HepG2 (cell line): ENCODE measurements at regions not wholly inside any gene's neighbourhood (a gene's known extent, or its start where the extent isn't known, plus 50 kb on each side); places are given as distances from the start of the nearest gene placed in this dataset.

Experiments
- ATAC-seq: fragments of 200-7000 bp; cut with Tn5 transposase; 3 replicates; pipeline ENCODE4 v1.9.1; 2020; ENCODE audit warnings: mild to moderate bottlenecking, moderate library complexity
- BruUV-seq: library from RNA; stranded (reverse); fragments of 400-500 nt; replicated peaks from 2 replicates; lab custom pipeline; 2021; lab: Mats Ljungman, UMichigan
- CTCF ChIA-PET: fragments of 300-600 bp; formaldehyde crosslinking; extraction: SDS; loops from one replicate; lab custom pipeline; 2021; ENCODE audit warnings: low total read pairs, inconsistent platforms, low intra/inter-chr PET ratio; lab: Yijun Ruan, JAX
- POLR2A ChIA-PET: fragments of 350-600 bp; sonication (Branson Sonifier 250); formaldehyde crosslinking; loops from one replicate; lab custom pipeline; 2020; ENCODE audit warnings: antibody characterized with exemption, inconsistent platforms; lab: Yijun Ruan, JAX
- DNase-seq: peaks from one replicate; pipeline ENCODE4 v3.0.0-alpha.2; 2015; ENCODE audit warnings: low spot score
- FAIRE-seq: peaks from 3 replicates; lab custom pipeline; 2011; peaks lifted over from hg19 to GRCh38; lab: Jason Lieb, UNC
- H2AFZ ChIP-seq: one replicate; pipeline ENCODE4 v1.6.1; 2011; ENCODE audit warnings: low read length, inconsistent platforms
- H3K27ac ChIP-seq: fragments of 300-600 bp; 3 replicates; pipeline ENCODE4 v1.8.0; 2011; ENCODE audit warnings: mixed run types, mild to moderate bottlenecking, mixed read lengths, low read length, inconsistent platforms; ENCODE audit not compliant: insufficient read depth; ENCODE audit errors: extremely low read length
- H3K27me3 ChIP-seq, 2 experiments: fragments of 200-600 bp in 1 of 2; 2 replicates in 1 of 2; 3 replicates in 1 of 2; pipeline versions ENCODE4 v1.6.0 to v1.8.0; 2011; ENCODE audit warnings: low read length in 2 of 2, mild to moderate bottlenecking in 2 of 2, moderate library complexity in 2 of 2, inconsistent platforms in 1 of 2; ENCODE audit not compliant: insufficient read depth in 2 of 2, control insufficient read depth in 1 of 2
- H3K36me3 ChIP-seq, 2 experiments: fragments of 200-600 bp in 1 of 2; replicated peaks in 1 of 2; 2 replicates in 1 of 2; 3 replicates in 1 of 2; pipeline versions ENCODE4 v1.5.1 to v1.8.0; 2011; ENCODE audit warnings: low read length in 2 of 2, inconsistent platforms in 1 of 2; ENCODE audit not compliant: insufficient read depth in 2 of 2, control insufficient read depth in 1 of 2
- H3K4me1 ChIP-seq: 2 replicates; pipeline ENCODE4 v1.5.1; 2012; ENCODE audit warnings: low read length, inconsistent platforms; ENCODE audit not compliant: insufficient read depth
- H3K4me2 ChIP-seq: 2 replicates; pipeline ENCODE4 v1.6.0; 2011; ENCODE audit warnings: low read depth, low read length, inconsistent platforms
- H3K4me3 ChIP-seq, 3 experiments: fragments of 200-600 bp in 1 of 3; sonication (generic), shearing (Covaris generic) in 1 of 3; replicated peaks in 1 of 3; 2 replicates each; pipeline ENCODE4 v1.5.1; 2011 to 2016; ENCODE audit warnings: low read length in 3 of 3, inconsistent platforms in 2 of 3, low read depth in 2 of 3, mild to moderate bottlenecking in 2 of 3, control low read depth in 1 of 3, mixed read lengths in 1 of 3; ENCODE audit not compliant: insufficient read depth in 1 of 3
- H3K79me2 ChIP-seq: one replicate; pipeline ENCODE4 v1.6.1; 2011; ENCODE audit warnings: low read length, inconsistent platforms; ENCODE audit not compliant: insufficient read depth
- H3K9ac ChIP-seq: 2 replicates; pipeline ENCODE4 v1.6.0; 2011; ENCODE audit warnings: mild to moderate bottlenecking, low read depth, low read length, inconsistent platforms; ENCODE audit not compliant: insufficient read depth
- H3K9me3 ChIP-seq: 2 replicates; pipeline ENCODE4 v1.5.1; 2012; ENCODE audit warnings: mild to moderate bottlenecking, low read length
- H4K20me1 ChIP-seq: 2 replicates; pipeline ENCODE4 v1.6.0; 2011; ENCODE audit warnings: inconsistent platforms, mild to moderate bottlenecking, low read length, moderate library complexity; ENCODE audit not compliant: insufficient read depth
- ASH2L ChIP-seq: fragments of 300-600, 200-600 bp; sonication (generic); IDR thresholded peaks from 2 replicates; pipeline ENCODE4 v1.7.0; 2017; ENCODE audit warnings: low read depth, mild to moderate bottlenecking, moderate library complexity, mixed read lengths, low read length; ENCODE audit not compliant: insufficient read length
- ATAD3A ChIP-seq: sonication (generic); formaldehyde crosslinking; IDR thresholded peaks from 2 replicates; pipeline ENCODE4 v1.4.0; 2020; ENCODE audit warnings: missing genetic modification reagents
- HNRNPL ChIP-seq: fragments of 200-400 bp; formaldehyde crosslinking; IDR thresholded peaks from 2 replicates; pipeline ENCODE4 v1.6.1; 2017; ENCODE audit warnings: mild to moderate bottlenecking, low read depth, low read length
- JDP2 ChIP-seq: sonication (generic); formaldehyde crosslinking; IDR thresholded peaks from 2 replicates; pipeline ENCODE4 v1.8.1; 2022; ENCODE audit warnings: missing genetic modification reagents, borderline replicate concordance
- TBX2 ChIP-seq: sonication (generic); formaldehyde crosslinking; IDR thresholded peaks from 2 replicates; pipeline ENCODE4 v1.5.0; 2020; ENCODE audit warnings: missing genetic modification reagents, mild to moderate bottlenecking, borderline replicate concordance
- ZNF563 ChIP-seq: sonication (generic); formaldehyde crosslinking; IDR thresholded peaks from 2 replicates; pipeline ENCODE4 v1.8.0; 2022; ENCODE audit warnings: mild to moderate bottlenecking, moderate library complexity, missing genetic modification reagents
- ZNF777 ChIP-seq: sonication (generic); formaldehyde crosslinking; IDR thresholded peaks from 2 replicates; pipeline ENCODE4 v1.4.0; 2020; ENCODE audit warnings: missing genetic modification reagents
- ZNF780A ChIP-seq: sonication (generic); formaldehyde crosslinking; IDR thresholded peaks from 2 replicates; pipeline ENCODE4 v1.8.0; 2022; ENCODE audit warnings: mild to moderate bottlenecking, missing genetic modification reagents, moderate library complexity
- ZNF782 ChIP-seq: sonication (generic); formaldehyde crosslinking; IDR thresholded peaks from 2 replicates; pipeline ENCODE4 v1.4.0; 2020; ENCODE audit warnings: missing genetic modification reagents, mild to moderate bottlenecking, borderline replicate concordance
- WGBS: methylation state at CpG from one replicate; pipeline ENCODE4 v1.1.6; 2017; ENCODE audit warnings: low lambda C conversion rate; 5-methylcytosine and 5-hydroxymethylcytosine counted together
- in situ Hi-C: cut with HindIII; loops from 2 replicates; pipeline ENCODE4 v1.10.0; 2017; ENCODE audit warnings: low pct_unique_long_range_greater_than_20kb; ENCODE audit not compliant: extremely low pct_ligation_motif_present
- intact Hi-C: fragments of 100-400 bp; cut with micrococcal nuclease; formaldehyde crosslinking; loops from one replicate; pipeline ENCODE4 v1.10.0; 2022; ENCODE audit not compliant: unreplicated experiment
- TF ChIP-seq, protein P1 (sequence below): sonication (generic); formaldehyde crosslinking; IDR thresholded peaks from 2 replicates; pipeline ENCODE4 v1.5.1; 2020; ENCODE audit warnings: missing genetic modification reagents, mild to moderate bottlenecking, borderline replicate concordance
- TF ChIP-seq, protein P2 (sequence below): sonication (generic); formaldehyde crosslinking; IDR thresholded peaks from 2 replicates; pipeline ENCODE4 v1.5.1; 2020; ENCODE audit warnings: missing genetic modification reagents, mild to moderate bottlenecking, borderline replicate concordance
- TF ChIP-seq, protein P3 (sequence below): IDR thresholded peaks from 2 replicates; pipeline ENCODE4 v1.6.1; 2016; ENCODE audit warnings: missing biosample characterization, missing genetic modification reagents, low read depth
- TF ChIP-seq, protein P4 (sequence below): sonication (generic); formaldehyde crosslinking; IDR thresholded peaks from 2 replicates; pipeline ENCODE4 v1.8.0; 2023; ENCODE audit warnings: mild to moderate bottlenecking, missing genetic modification reagents

DNA sequence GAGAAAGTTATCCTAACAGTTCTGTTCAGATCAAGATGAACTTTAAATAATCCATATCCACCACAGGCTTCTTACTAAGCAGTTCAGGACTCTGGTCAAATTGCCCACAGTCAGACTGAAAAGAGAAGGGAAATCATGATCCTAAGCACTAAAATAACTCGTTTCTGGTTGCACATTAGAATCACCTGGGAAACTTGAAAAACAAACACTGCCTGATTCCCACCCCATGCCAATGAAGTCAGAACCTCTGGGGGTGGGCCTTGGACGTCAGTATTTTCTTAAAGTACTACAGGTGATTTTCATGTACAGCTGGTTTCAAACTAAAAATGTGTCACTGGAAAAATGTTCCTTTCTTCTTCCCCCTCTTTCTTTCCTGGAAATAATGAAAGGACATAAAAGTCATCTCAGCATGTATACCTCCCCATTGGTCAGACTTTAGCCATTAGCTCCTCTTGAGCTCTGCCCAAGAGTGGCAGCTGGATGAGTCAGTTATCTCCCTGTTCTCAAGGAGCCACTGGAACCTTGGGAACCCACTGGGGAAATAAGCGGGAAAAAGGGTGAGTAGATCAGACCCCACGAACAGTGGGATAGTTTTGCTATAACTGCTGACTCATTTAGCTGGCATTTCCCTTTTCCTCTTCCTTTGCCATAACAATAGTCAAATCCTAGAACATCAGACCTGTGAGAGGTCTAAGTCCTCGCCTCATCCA, 75.3 kb upstream of the IL6 start (continued):
- TF ChIP-seq, protein P1, sequence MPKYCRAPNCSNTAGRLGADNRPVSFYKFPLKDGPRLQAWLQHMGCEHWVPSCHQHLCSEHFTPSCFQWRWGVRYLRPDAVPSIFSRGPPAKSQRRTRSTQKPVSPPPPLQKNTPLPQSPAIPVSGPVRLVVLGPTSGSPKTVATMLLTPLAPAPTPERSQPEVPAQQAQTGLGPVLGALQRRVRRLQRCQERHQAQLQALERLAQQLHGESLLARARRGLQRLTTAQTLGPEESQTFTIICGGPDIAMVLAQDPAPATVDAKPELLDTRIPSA, result no peak
- no peak for TF ChIP-seq ZNF777 (CRISPR knock-in tag)
- TF ChIP-seq, protein P2, sequence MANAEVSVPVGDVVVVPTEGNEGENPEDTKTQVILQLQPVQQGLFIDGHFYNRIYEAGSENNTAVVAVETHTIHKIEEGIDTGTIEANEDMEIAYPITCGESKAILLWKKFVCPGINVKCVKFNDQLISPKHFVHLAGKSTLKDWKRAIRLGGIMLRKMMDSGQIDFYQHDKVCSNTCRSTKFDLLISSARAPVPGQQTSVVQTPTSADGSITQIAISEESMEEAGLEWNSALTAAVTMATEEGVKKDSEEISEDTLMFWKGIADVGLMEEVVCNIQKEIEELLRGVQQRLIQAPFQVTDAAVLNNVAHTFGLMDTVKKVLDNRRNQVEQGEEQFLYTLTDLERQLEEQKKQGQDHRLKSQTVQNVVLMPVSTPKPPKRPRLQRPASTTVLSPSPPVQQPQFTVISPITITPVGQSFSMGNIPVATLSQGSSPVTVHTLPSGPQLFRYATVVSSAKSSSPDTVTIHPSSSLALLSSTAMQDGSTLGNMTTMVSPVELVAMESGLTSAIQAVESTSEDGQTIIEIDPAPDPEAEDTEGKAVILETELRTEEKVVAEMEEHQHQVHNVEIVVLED (CRISPR knock-in tag), result no peak

DNA sequence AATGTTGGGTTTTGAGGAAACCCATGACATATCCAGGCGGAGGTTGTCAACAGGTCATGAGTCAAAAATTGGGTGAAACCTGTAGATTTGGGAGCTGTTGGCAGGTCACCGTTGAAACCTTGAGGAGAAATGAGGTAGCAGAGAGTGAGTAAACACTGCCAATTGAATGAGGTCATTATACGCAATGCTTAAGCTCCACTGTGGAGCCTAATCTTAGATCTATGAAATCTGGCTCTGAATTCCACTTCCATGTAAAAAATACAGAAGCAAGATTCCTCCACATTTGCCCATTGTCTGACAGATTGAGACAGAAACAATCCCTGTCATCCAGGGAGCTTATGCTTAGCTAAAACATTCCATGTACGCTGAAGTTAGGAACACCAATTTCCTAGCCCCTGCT, 76.0 kb upstream of the IL6 start:
- H2AFZ ChIP-seq, result no peak overlapping the region
- ATAC-seq (no peak), DNase-seq (no peak), FAIRE-seq (no peak)
- no peak overlapping the region for H3K27ac ChIP-seq
- H3K9me3 ChIP-seq, result peaks cover 15% of the 10 kb centered on the region
- H3K4me1 ChIP-seq, result no peaks in the 10 kb centered on the region
- H3K27me3 ChIP-seq, result no peaks in the 10 kb centered on the region
- 47% methylated on average over 4 of the region's 4 CpGs for WGBS
- no peak overlapping the region for H3K9ac ChIP-seq
- no peaks in the 10 kb centered on the region for H3K79me2 ChIP-seq
- in situ Hi-C loops, result no loop called here
- no peaks in the 10 kb centered on the region for H4K20me1 ChIP-seq
- TF ChIP-seq TBX2 (CRISPR knock-in tag), result no peak
- no peak for TF ChIP-seq ASH2L
- no peak for TF ChIP-seq JDP2
- TF ChIP-seq, protein P3, sequence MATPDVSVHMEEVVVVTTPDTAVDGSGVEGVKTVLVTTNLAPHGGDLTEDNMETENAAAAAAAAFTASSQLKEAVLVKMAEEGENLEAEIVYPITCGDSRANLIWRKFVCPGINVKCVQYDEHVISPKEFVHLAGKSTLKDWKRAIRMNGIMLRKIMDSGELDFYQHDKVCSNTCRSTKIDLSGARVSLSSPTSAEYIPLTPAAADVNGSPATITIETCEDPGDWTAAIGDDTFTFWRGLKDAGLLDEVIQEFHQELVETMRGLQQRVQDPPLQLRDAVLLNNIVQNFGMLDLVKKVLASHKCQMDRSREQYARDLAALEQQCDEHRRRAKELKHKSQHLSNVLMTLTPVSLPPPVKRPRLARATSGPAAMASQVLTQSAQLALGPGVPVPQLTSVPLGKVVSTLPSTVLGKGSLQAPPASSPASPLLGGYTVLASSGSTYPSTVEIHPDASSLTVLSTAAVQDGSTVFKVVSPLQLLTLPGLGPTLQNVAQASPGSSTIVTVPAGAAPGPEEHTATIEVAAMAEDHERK, result no peak
- TF ChIP-seq ZNF563 (CRISPR knock-in tag), result no peak
- no peak for TF ChIP-seq ATAD3A (CRISPR knock-in tag)
- no peak for TF ChIP-seq ZNF782
- TF ChIP-seq HNRNPL, result no peak
- TF ChIP-seq, protein P4, sequence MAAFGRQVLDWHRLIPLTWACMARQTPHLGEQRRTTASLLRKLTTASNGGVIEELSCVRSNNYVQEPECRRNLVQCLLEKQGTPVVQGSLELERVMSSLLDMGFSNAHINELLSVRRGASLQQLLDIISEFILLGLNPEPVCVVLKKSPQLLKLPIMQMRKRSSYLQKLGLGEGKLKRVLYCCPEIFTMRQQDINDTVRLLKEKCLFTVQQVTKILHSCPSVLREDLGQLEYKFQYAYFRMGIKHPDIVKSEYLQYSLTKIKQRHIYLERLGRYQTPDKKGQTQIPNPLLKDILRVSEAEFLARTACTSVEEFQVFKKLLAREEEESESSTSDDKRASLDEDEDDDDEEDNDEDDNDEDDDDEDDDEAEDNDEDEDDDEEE (CRISPR knock-in tag), result no peak
- TF ChIP-seq ZNF780A, result no peak
- POLR2A ChIA-PET, result no interaction called here
- H3K4me3 ChIP-seq, result no peak overlapping the region
- H3K36me3 ChIP-seq, result no peaks in the 10 kb centered on the region
- BruUV-seq, result no TSS peak
- CTCF ChIA-PET, result no interaction called here
- no peak overlapping the region for H3K4me2 ChIP-seq
- intact Hi-C loops, result no loop called here
